ENCODE measurements at regions not wholly inside any gene's neighbourhood (a gene's known extent, or its start where the extent isn't known, plus 50 kb on each side); places are given as distances from the start of the nearest gene placed in this dataset.
A peak's percentile ranks its signal among the peaks of the same experiment; 100 is the strongest.

GRCh38 chr20:58111310-58112016, 117.0 kb downstream of the ANKRD60 start:
- peak in 16 of 56 donors; percentile 5 to 46 (median 16) for DNase-seq

- DNase-seq: no peak
These were observed 118.4 kb downstream of the ANKRD60 start for GRCh38 chr20:58109918-58110635.

- no peak for DNase-seq
These were observed 119.2 kb downstream of the ANKRD60 start for GRCh38 chr20:58109126-58109880.

- DNase-seq: no peak
These were observed 120.9 kb downstream of the ANKRD60 start for GRCh38 chr20:58107533-58107932.

- no peak for DNase-seq
These were observed 122.2 kb downstream of the ANKRD60 start for GRCh38 chr20:58106143-58106750.

- no peak for DNase-seq
These were observed 124.5 kb downstream of the ANKRD60 start for GRCh38 chr20:58103961-58104360.

- DNase-seq: no peak
These were observed 124.9 kb downstream of the ANKRD60 start for GRCh38 chr20:58103517-58103904.

- DNase-seq: no peak
These were observed 125.5 kb downstream of the ANKRD60 start for GRCh38 chr20:58102744-58103516.

- no peak for DNase-seq
These were observed 126.2 kb downstream of the ANKRD60 start for GRCh38 chr20:58102261-58102660.

- DNase-seq: no peak
These were observed 127.6 kb downstream of the ANKRD60 start for GRCh38 chr20:58100731-58101356.

GRCh38 chr20:58099956-58100730, 128.3 kb downstream of the ANKRD60 start:
- no peak for DNase-seq

- no peak for DNase-seq
These were observed 129.0 kb downstream of the ANKRD60 start for GRCh38 chr20:58099291-58099935.

GRCh38 chr20:58098571-58098970, 129.9 kb downstream of the ANKRD60 start:
- no peak for DNase-seq

- no peak for DNase-seq
These were observed 130.5 kb downstream of the ANKRD60 start for GRCh38 chr20:58097943-58098342.

- no peak for DNase-seq
These were observed 131.0 kb downstream of the ANKRD60 start for GRCh38 chr20:58097429-58097828.

GRCh38 chr20:58096880-58097423, 131.5 kb downstream of the ANKRD60 start:
- DNase-seq: no peak

GRCh38 chr20:58094698-58095097, 133.8 kb downstream of the ANKRD60 start:
- DNase-seq: no peak

GRCh38 chr20:58094160-58094559, 134.3 kb downstream of the ANKRD60 start:
- DNase-seq: no peak

GRCh38 chr20:58092871-58093270, 135.6 kb downstream of the ANKRD60 start:
- no peak for DNase-seq

All from amygdala (tissue), 56 donors.